NCI-H345 treated with DMSO at 0.1 percent for 48 hours (cell line): ENCODE measurements at regions not wholly inside any gene's neighbourhood (a gene's known extent, or its start where the extent isn't known, plus 50 kb on each side); places are given as distances from the start of the nearest gene placed in this dataset.

Source experiments
- DNase-seq: peaks from one replicate; lab custom pipeline; 2025; ENCODE audit not compliant: unreplicated experiment; lab: John Stamatoyannopoulos, UW

GRCh38 chr5:103464835-103465484 lies 97.6 kb downstream of the NUDT12 start:
- DNase-seq, result no peak

GRCh38 chr5:103463261-103463660 lies 99.3 kb downstream of the NUDT12 start:
- no peak for DNase-seq

- no peak for DNase-seq
These were observed 101.3 kb downstream of the NUDT12 start for GRCh38 chr5:103461243-103461642.

GRCh38 chr5:103458497-103459040 lies 104.0 kb downstream of the NUDT12 start:
- no peak for DNase-seq

- no peak for DNase-seq
These were observed 106.1 kb downstream of the NUDT12 start for GRCh38 chr5:103456476-103456875.

GRCh38 chr5:103455796-103456195 lies 106.8 kb downstream of the NUDT12 start:
- no peak for DNase-seq

GRCh38 chr5:103454770-103455169 lies 107.8 kb downstream of the NUDT12 start:
- DNase-seq, result no peak

- no peak for DNase-seq
These were observed 109.9 kb downstream of the NUDT12 start for GRCh38 chr5:103452666-103453065.

GRCh38 chr5:103452089-103452488 lies 110.5 kb downstream of the NUDT12 start:
- DNase-seq, result no peak

GRCh38 chr5:103451261-103451660 lies 111.3 kb downstream of the NUDT12 start:
- DNase-seq, result no peak

GRCh38 chr5:103450333-103451061 lies 112.1 kb downstream of the NUDT12 start:
- no peak for DNase-seq

- DNase-seq, result no peak
These were observed 115.8 kb downstream of the NUDT12 start for GRCh38 chr5:103446813-103447212.

GRCh38 chr5:103445426-103446035 lies 117.1 kb downstream of the NUDT12 start:
- no peak for DNase-seq

GRCh38 chr5:103444333-103445038 lies 118.1 kb downstream of the NUDT12 start:
- no peak for DNase-seq

- no peak for DNase-seq
These were observed 119.8 kb downstream of the NUDT12 start for GRCh38 chr5:103442750-103443149.

GRCh38 chr5:103441523-103441922 lies 121.1 kb downstream of the NUDT12 start:
- no peak for DNase-seq

- no peak for DNase-seq
These were observed 123.6 kb downstream of the NUDT12 start for GRCh38 chr5:103439007-103439406.

GRCh38 chr5:103436656-103437055 lies 125.9 kb downstream of the NUDT12 start:
- DNase-seq, result no peak

GRCh38 chr5:103436112-103436511 lies 126.5 kb downstream of the NUDT12 start:
- DNase-seq, result no peak

GRCh38 chr5:103435136-103435889 lies 127.3 kb downstream of the NUDT12 start:
- no peak for DNase-seq

- DNase-seq, result no peak
These were observed 128.5 kb downstream of the NUDT12 start for GRCh38 chr5:103434057-103434456.
